ENCODE measurements at regions not wholly inside any gene's neighbourhood (a gene's known extent, or its start where the extent isn't known, plus 50 kb on each side); places are given as distances from the start of the nearest gene placed in this dataset.

GRCh38 chr6:62707914-62708313, 421.9 kb upstream of the KHDRBS2 start:
- no peak overlapping the region for H3K4me2 ChIP-seq
- H4K20me1 ChIP-seq (ENCODE audit: insufficient read depth) = no peaks in the 10 kb centered on the region
- H3K9ac ChIP-seq = no peak overlapping the region
- no peak overlapping the region for H3K27ac ChIP-seq
- no peaks in the 10 kb centered on the region for H3K79me2 ChIP-seq (ENCODE audit: insufficient read depth, low read depth)
- no peaks in the 10 kb centered on the region for H3K4me1 ChIP-seq (ENCODE audit: low read depth, poor library complexity, severe bottlenecking)
- H3K27me3 ChIP-seq (ENCODE audit: insufficient read depth, low read depth) = no peaks in the 10 kb centered on the region
- H3K4me3 ChIP-seq (IDR thresholded peaks at IDR 0.05; ENCODE audit: insufficient read depth, low read depth, low read length) = no peak overlapping the region
- H2AFZ ChIP-seq (ENCODE audit: low read depth) = no peak overlapping the region
- no peaks in the 10 kb centered on the region for H3K36me3 ChIP-seq (ENCODE audit: insufficient read depth)
- TF ChIP-seq, protein P1, sequence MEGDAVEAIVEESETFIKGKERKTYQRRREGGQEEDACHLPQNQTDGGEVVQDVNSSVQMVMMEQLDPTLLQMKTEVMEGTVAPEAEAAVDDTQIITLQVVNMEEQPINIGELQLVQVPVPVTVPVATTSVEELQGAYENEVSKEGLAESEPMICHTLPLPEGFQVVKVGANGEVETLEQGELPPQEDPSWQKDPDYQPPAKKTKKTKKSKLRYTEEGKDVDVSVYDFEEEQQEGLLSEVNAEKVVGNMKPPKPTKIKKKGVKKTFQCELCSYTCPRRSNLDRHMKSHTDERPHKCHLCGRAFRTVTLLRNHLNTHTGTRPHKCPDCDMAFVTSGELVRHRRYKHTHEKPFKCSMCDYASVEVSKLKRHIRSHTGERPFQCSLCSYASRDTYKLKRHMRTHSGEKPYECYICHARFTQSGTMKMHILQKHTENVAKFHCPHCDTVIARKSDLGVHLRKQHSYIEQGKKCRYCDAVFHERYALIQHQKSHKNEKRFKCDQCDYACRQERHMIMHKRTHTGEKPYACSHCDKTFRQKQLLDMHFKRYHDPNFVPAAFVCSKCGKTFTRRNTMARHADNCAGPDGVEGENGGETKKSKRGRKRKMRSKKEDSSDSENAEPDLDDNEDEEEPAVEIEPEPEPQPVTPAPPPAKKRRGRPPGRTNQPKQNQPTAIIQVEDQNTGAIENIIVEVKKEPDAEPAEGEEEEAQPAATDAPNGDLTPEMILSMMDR (conservative IDR thresholded peaks at IDR 0.05; ENCODE audit: low read depth, low read length) = no peak

GRCh38 chr6:62707156-62707555, 421.1 kb upstream of the KHDRBS2 start:
- Histone ChIP-seq H3K36me3 (ENCODE audit: insufficient read depth) (no peaks in the 10 kb centered on the region), H3K4me1 (ENCODE audit: low read depth, poor library complexity, severe bottlenecking) (no peaks in the 10 kb centered on the region), H3K4me2 (no peak overlapping the region), H3K27me3 (ENCODE audit: insufficient read depth, low read depth) (no peaks in the 10 kb centered on the region), H2AFZ (ENCODE audit: low read depth) (no peak overlapping the region), H3K4me3 (IDR thresholded peaks at IDR 0.05; ENCODE audit: insufficient read depth, low read depth, low read length) (no peak overlapping the region), H4K20me1 (ENCODE audit: insufficient read depth) (no peaks in the 10 kb centered on the region), H3K27ac (no peak overlapping the region), H3K79me2 (ENCODE audit: insufficient read depth, low read depth) (no peaks in the 10 kb centered on the region), H3K9ac (no peak overlapping the region)
- TF ChIP-seq, protein P1 (conservative IDR thresholded peaks at IDR 0.05; ENCODE audit: low read depth, low read length) = no peak

GRCh38 chr6:62683063-62683462, 397.0 kb upstream of the KHDRBS2 start:
- Histone ChIP-seq H4K20me1 (ENCODE audit: insufficient read depth) (no peaks in the 10 kb centered on the region), H3K4me1 (ENCODE audit: low read depth, poor library complexity, severe bottlenecking) (no peaks in the 10 kb centered on the region), H3K4me2 (no peak overlapping the region), H2AFZ (ENCODE audit: low read depth) (no peak overlapping the region), H3K27ac (no peak overlapping the region), H3K9ac (no peak overlapping the region), H3K27me3 (ENCODE audit: insufficient read depth, low read depth) (no peaks in the 10 kb centered on the region), H3K4me3 (IDR thresholded peaks at IDR 0.05; ENCODE audit: insufficient read depth, low read depth, low read length) (no peak overlapping the region), H3K36me3 (ENCODE audit: insufficient read depth) (no peaks in the 10 kb centered on the region), H3K79me2 (ENCODE audit: insufficient read depth, low read depth) (no peaks in the 10 kb centered on the region)
- TF ChIP-seq, protein P1 (conservative IDR thresholded peaks at IDR 0.05; ENCODE audit: low read depth, low read length) = no peak

- no peak overlapping the region for H2AFZ ChIP-seq (ENCODE audit: low read depth)
- no peak overlapping the region for H3K4me2 ChIP-seq
- no peaks in the 10 kb centered on the region for H4K20me1 ChIP-seq (ENCODE audit: insufficient read depth)
- H3K9ac ChIP-seq = no peak overlapping the region
- no peak overlapping the region for H3K27ac ChIP-seq
- no peaks in the 10 kb centered on the region for H3K27me3 ChIP-seq (ENCODE audit: insufficient read depth, low read depth)
- H3K4me3 ChIP-seq (IDR thresholded peaks at IDR 0.05; ENCODE audit: insufficient read depth, low read depth, low read length) = no peak overlapping the region
- H3K36me3 ChIP-seq (ENCODE audit: insufficient read depth) = no peaks in the 10 kb centered on the region
- no peaks in the 10 kb centered on the region for H3K4me1 ChIP-seq (ENCODE audit: low read depth, poor library complexity, severe bottlenecking)
- TF ChIP-seq, protein P1 (conservative IDR thresholded peaks at IDR 0.05; ENCODE audit: low read depth, low read length) = no peak
- no peaks in the 10 kb centered on the region for H3K79me2 ChIP-seq (ENCODE audit: insufficient read depth, low read depth)
Measured at GRCh38 chr6:62681108-62681507, 395.1 kb upstream of the KHDRBS2 start.
